ENCODE measurements at regions not wholly inside any gene's neighbourhood (a gene's known extent, or its start where the extent isn't known, plus 50 kb on each side); places are given as distances from the start of the nearest gene placed in this dataset.

- no peak for TF ChIP-seq CTCF (conservative IDR thresholded peaks at IDR 0.05; ENCODE audit: low read depth, low read length)
- no peak for TF ChIP-seq EZH2phosphoT487 (IDR thresholded peaks at IDR 0.05; ENCODE audit: borderline replicate concordance, low read length)
- TF ChIP-seq EZH2 (IDR thresholded peaks at IDR 0.05; ENCODE audit: low read length, unreplicated experiment): no peak
Observed at GRCh38 chr10:108404155-108404554, 1239.6 kb upstream of the SORCS1 start.
